ENCODE measurements at regions not wholly inside any gene's neighbourhood (a gene's known extent, or its start where the extent isn't known, plus 50 kb on each side); places are given as distances from the start of the nearest gene placed in this dataset.

- TF ChIP-seq SIN3A (IDR thresholded peaks at IDR 0.05; ENCODE audit: borderline replicate concordance, insufficient read depth, low read length) = no peak
- TF ChIP-seq REST (IDR thresholded peaks at IDR 0.05; ENCODE audit: insufficient read depth in 1 of 2, low read depth in 2 of 2, low read length in 2 of 2) = no peak
- TF ChIP-seq TAF1 (IDR thresholded peaks at IDR 0.05; ENCODE audit: borderline replicate concordance, insufficient read depth, low read length) = no peak
These were observed 66.2 kb upstream of the PALMD start for GRCh38 chr1:99579691-99580172.
